Suprapubic skin (tissue), 4 donors: ENCODE measurements at regions not wholly inside any gene's neighbourhood (a gene's known extent, or its start where the extent isn't known, plus 50 kb on each side); places are given as distances from the start of the nearest gene placed in this dataset.

Experiments
- POLR2A ChIP-seq, 2 donors: fragments of 450-650 bp; IDR thresholded peaks; one replicate each; pipeline ENCODE4 v1.6.1; 2017; ENCODE audit warnings: antibody characterized with exemption in 2 of 2, mild to moderate bottlenecking in 2 of 2, moderate library complexity in 2 of 2
- POLR2AphosphoS5 ChIP-seq, 3 donors: sonication (generic); formaldehyde crosslinking; IDR thresholded peaks; one replicate each; pipeline ENCODE4 v1.6.1; 2017; ENCODE audit warnings: antibody characterized with exemption in 3 of 3
- TF ChIP-seq, protein P1 (sequence below), 2 donors: fragments of 200-600 bp in 1 of 2; fragments of 450-650 bp in 1 of 2; sonication (generic) in 1 of 2; IDR thresholded peaks; one replicate each; pipeline ENCODE4 v1.5.1; 2016 to 2019; ENCODE audit warnings: antibody characterized with exemption in 2 of 2, mild to moderate bottlenecking in 1 of 2, moderate library complexity in 1 of 2

DNA sequence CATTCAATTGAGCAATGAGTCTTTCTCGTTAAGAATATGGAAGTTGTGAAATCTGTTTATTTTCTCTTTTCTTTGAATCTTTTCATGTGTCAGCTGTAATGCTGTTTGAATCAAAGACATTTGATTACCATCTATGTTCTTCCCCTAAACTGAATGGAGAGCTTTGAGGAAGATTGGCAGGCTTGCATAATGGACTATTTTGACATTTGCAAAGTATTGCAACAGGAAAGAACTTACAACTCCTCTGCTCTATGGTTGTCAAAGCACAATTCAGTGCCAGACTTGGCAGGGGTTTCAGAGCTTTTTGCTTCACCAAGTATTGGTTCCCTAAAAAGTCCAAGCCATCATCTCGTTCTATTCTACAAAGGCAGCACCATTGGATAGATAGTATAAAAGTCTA lies 549.0 kb upstream of the NUDT12 start:
- TF ChIP-seq, protein P1, sequence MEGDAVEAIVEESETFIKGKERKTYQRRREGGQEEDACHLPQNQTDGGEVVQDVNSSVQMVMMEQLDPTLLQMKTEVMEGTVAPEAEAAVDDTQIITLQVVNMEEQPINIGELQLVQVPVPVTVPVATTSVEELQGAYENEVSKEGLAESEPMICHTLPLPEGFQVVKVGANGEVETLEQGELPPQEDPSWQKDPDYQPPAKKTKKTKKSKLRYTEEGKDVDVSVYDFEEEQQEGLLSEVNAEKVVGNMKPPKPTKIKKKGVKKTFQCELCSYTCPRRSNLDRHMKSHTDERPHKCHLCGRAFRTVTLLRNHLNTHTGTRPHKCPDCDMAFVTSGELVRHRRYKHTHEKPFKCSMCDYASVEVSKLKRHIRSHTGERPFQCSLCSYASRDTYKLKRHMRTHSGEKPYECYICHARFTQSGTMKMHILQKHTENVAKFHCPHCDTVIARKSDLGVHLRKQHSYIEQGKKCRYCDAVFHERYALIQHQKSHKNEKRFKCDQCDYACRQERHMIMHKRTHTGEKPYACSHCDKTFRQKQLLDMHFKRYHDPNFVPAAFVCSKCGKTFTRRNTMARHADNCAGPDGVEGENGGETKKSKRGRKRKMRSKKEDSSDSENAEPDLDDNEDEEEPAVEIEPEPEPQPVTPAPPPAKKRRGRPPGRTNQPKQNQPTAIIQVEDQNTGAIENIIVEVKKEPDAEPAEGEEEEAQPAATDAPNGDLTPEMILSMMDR (IDR thresholded peaks at IDR 0.05), result no peak
- TF ChIP-seq POLR2A (IDR thresholded peaks at IDR 0.05) (no peak), POLR2AphosphoS5 (IDR thresholded peaks at IDR 0.05) (no peak)
